ENCODE measurements at regions not wholly inside any gene's neighbourhood (a gene's known extent, or its start where the extent isn't known, plus 50 kb on each side); places are given as distances from the start of the nearest gene placed in this dataset.

- Histone ChIP-seq H3K4me1 (peaks cover 7% of the 10 kb centered on the region), H3K27ac (no peak overlapping the region), H3K4me3 (no peak overlapping the region), H3K27me3 (ENCODE audit: low read depth) (peaks cover 6% of the 10 kb centered on the region), H3K36me3 (no peaks in the 10 kb centered on the region), H3K9me3 (no peaks in the 10 kb centered on the region)
- ATAC-seq (no peak), DNase-seq (no peak)
- no peak for TF ChIP-seq CTCF (IDR thresholded peaks at IDR 0.05)
- intact Hi-C loops (cut with DNase I) = no loop called here
These were observed 217.6 kb upstream of the NFIA start for GRCh38 chr1:60864722-60865121.

DNA sequence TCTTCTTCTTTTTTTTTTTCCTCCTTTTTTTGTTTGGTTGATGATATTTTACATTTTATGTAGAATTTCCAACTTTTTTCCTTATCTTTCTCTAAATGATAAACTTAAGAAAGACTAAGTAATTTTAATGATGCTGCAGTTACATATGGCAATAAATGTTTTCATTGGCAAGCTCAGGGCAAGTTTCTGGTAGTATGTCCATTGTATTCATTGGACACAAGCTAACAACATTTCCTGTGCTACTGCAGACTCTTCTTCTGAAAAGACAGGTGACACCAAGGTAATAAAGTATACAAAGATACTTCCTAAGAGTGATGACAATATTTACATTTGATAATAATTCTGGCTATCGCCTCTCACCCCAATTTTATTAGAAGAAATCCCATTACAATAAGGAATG is 219.2 kb upstream of the NFIA start:
- no peak overlapping the region for H3K4me3 ChIP-seq
- H3K27ac ChIP-seq = no peak overlapping the region
- H3K27me3 ChIP-seq (ENCODE audit: low read depth) = peaks cover 6% of the 10 kb centered on the region
- TF ChIP-seq CTCF (IDR thresholded peaks at IDR 0.05) = no peak
- no peaks in the 10 kb centered on the region for H3K9me3 ChIP-seq
- intact Hi-C loops (cut with DNase I) = no loop called here
- no peak for ATAC-seq
- H3K4me1 ChIP-seq = peaks cover 7% of the 10 kb centered on the region
- no peak for DNase-seq
- no peaks in the 10 kb centered on the region for H3K36me3 ChIP-seq

DNA sequence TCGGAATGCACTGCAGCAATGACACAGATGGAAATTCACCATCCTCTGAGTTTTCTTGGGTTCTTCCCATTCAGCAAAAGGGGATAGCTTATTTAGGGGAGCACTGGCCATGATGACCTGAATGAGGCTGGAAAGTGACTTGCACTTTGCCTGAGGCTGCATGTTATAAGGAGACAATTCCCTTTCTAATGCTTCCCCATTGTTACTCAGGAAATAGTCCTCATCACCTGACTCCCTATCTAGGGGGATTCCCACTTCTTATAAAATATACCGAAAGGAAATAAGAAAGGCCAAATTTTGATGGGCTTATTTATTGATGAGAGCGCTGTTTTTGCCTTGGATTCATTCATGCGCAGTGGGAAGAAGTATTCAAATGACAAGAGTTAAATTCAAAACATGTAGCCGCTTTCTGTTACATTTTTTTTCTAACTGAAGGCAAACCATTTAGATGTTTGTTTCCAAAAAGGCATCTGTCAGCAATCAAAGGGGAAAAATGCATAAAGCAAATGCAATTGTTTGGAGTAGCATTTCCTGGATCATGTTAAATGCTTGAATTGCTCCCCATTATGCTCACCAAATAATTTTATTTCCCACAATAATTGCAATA is 220.3 kb upstream of the NFIA start:
- no peak for DNase-seq
- H3K4me1 ChIP-seq = peaks cover 7% of the 10 kb centered on the region
- no peak for TF ChIP-seq CTCF (IDR thresholded peaks at IDR 0.05)
- no peaks in the 10 kb centered on the region for H3K9me3 ChIP-seq
- H3K27me3 ChIP-seq (ENCODE audit: low read depth) = peaks cover 6% of the 10 kb centered on the region
- intact Hi-C loops (cut with DNase I) = no loop called here
- no peak overlapping the region for H3K27ac ChIP-seq
- no peak for ATAC-seq
- no peaks in the 10 kb centered on the region for H3K36me3 ChIP-seq
- H3K4me3 ChIP-seq = no peak overlapping the region

DNA sequence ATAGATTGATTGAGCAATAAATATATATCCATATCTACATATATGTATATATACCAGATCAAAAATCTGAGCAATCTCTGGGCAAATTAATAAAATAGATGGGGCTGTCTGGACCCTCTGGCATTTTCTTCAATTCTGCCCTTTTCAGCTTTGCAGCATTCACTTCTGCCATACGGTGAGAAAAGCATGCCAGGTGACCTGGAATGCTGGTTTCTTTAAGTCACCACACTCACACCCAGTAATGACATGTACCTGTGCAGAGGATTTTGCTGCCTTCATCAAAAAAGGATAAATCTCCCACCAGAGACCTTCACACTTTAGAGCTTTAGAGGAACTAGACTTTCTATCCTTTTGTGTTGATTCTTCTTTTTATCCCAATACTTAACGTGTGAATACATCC is 223.2 kb upstream of the NFIA start:
- Histone ChIP-seq H3K4me1 (no peaks in the 10 kb centered on the region), H3K4me3 (no peak overlapping the region), H3K36me3 (no peaks in the 10 kb centered on the region), H3K27me3 (ENCODE audit: low read depth) (no peaks in the 10 kb centered on the region), H3K9me3 (no peaks in the 10 kb centered on the region), H3K27ac (no peak overlapping the region)
- TF ChIP-seq CTCF (IDR thresholded peaks at IDR 0.05) = no peak
- no peak for ATAC-seq
- intact Hi-C loops (cut with DNase I) = no loop called here
- no peak for DNase-seq

DNA sequence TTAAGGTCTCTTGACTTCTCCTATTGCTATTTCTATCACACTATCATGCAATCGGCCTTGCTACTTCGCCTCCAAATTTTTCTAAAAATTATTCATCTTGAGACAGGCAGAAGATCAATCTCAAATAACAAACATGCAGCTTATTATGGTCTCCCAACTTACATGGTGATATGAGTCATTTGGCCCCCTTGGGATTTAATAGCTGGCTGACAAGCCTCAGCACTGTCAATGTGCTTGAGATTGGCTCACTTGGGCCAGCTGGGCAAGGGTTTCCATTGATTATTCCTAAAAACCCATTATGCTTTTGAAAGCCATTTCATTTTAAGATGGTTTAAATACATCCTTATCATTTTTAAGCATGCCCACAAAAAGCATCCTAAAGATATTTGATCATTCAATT is 224.5 kb upstream of the NFIA start:
- intact Hi-C loops (cut with DNase I) = no loop called here
- Histone ChIP-seq H3K4me3 (no peak overlapping the region), H3K4me1 (no peaks in the 10 kb centered on the region), H3K9me3 (no peaks in the 10 kb centered on the region), H3K36me3 (no peaks in the 10 kb centered on the region), H3K27me3 (ENCODE audit: low read depth) (no peaks in the 10 kb centered on the region), H3K27ac (no peak overlapping the region)
- ATAC-seq (no peak), DNase-seq (no peak)
- TF ChIP-seq CTCF (IDR thresholded peaks at IDR 0.05) = no peak

- H3K36me3 ChIP-seq = no peaks in the 10 kb centered on the region
- H3K27me3 ChIP-seq (ENCODE audit: low read depth) = no peaks in the 10 kb centered on the region
- no peak overlapping the region for H3K27ac ChIP-seq
- H3K4me3 ChIP-seq = no peak overlapping the region
- H3K9me3 ChIP-seq = peaks cover 6% of the 10 kb centered on the region
- DNase-seq (no peak), ATAC-seq (no peak)
- TF ChIP-seq CTCF (IDR thresholded peaks at IDR 0.05) = no peak
- intact Hi-C loops (cut with DNase I) = no loop called here
- no peaks in the 10 kb centered on the region for H3K4me1 ChIP-seq
These were observed 232.3 kb upstream of the NFIA start for GRCh38 chr1:60850084-60850483.
